ENCODE measurements at regions not wholly inside any gene's neighbourhood (a gene's known extent, or its start where the extent isn't known, plus 50 kb on each side); places are given as distances from the start of the nearest gene placed in this dataset.

GRCh38 chr7:82678259-82678658 lies 234.7 kb upstream of the CACNA2D1 start:
- Histone ChIP-seq H3K9me3 (ENCODE audit: low read length) (no peaks in the 10 kb centered on the region), H3K4me2 (ENCODE audit: low read length) (no peak overlapping the region), H3K79me2 (ENCODE audit: low read length) (no peaks in the 10 kb centered on the region), H3K4me1 (ENCODE audit: insufficient read depth, low read length) (peaks cover 9% of the 10 kb centered on the region; the same call in 1 of the 2 replicates), H3K9ac (ENCODE audit: low read length) (no peak overlapping the region), H3K27me3 (ENCODE audit: low read length) (no peaks in the 10 kb centered on the region), H3K36me3 (ENCODE audit: low read depth, low read length) (no peaks in the 10 kb centered on the region), H3F3A (ENCODE audit: low read length, unreplicated experiment) (no peaks in the 10 kb centered on the region), H4K20me1 (ENCODE audit: low read length) (no peaks in the 10 kb centered on the region), H3K9me2 (replicated peaks; ENCODE audit: low read length) (no peaks in the 10 kb centered on the region; the same call in 1 of the 2 replicates), H2AFZ (ENCODE audit: low read length) (no peak overlapping the region), H3K27ac (ENCODE audit: low read length) (no peak overlapping the region), H3K4me3 (ENCODE audit: low read length) (no peak overlapping the region)
- ChIA-PET POLR2A (ENCODE audit: unreplicated experiment) (no interaction called here), CTCF (no interaction called here)
- ATAC-seq, result no peak
- DNase-seq, result no peak
- intact Hi-C loops (cut with micrococcal nuclease), result no loop called here
- no TSS peak for BruUV-seq (replicated peaks)
- TF ChIP-seq EZH2 (IDR thresholded peaks at IDR 0.05; ENCODE audit: low read length, unreplicated experiment), result no peak
- no peak for TF ChIP-seq EZH2phosphoT487 (IDR thresholded peaks at IDR 0.05; ENCODE audit: borderline replicate concordance, low read length)
- no peak for TF ChIP-seq CTCF (conservative IDR thresholded peaks at IDR 0.05; ENCODE audit: low read depth, low read length)

- ATAC-seq, result no peak
- Histone ChIP-seq H3K9me2 (replicated peaks; ENCODE audit: low read length) (no peaks in the 10 kb centered on the region; the same call in 1 of the 2 replicates), H3K4me3 (ENCODE audit: low read length) (no peak overlapping the region), H3K4me2 (ENCODE audit: low read length) (no peak overlapping the region), H3K79me2 (ENCODE audit: low read length) (no peaks in the 10 kb centered on the region), H3F3A (ENCODE audit: low read length, unreplicated experiment) (no peaks in the 10 kb centered on the region), H3K27me3 (ENCODE audit: low read length) (no peaks in the 10 kb centered on the region), H4K20me1 (ENCODE audit: low read length) (no peaks in the 10 kb centered on the region), H3K36me3 (ENCODE audit: low read depth, low read length) (no peaks in the 10 kb centered on the region), H3K4me1 (ENCODE audit: insufficient read depth, low read length) (peaks cover 9% of the 10 kb centered on the region; the same call in 1 of the 2 replicates), H3K9me3 (ENCODE audit: low read length) (no peaks in the 10 kb centered on the region), H2AFZ (ENCODE audit: low read length) (no peak overlapping the region), H3K27ac (ENCODE audit: low read length) (no peak overlapping the region), H3K9ac (ENCODE audit: low read length) (no peak overlapping the region)
- ChIA-PET POLR2A (ENCODE audit: unreplicated experiment) (no interaction called here), CTCF (no interaction called here)
- intact Hi-C loops (cut with micrococcal nuclease), result no loop called here
- no TSS peak for BruUV-seq (replicated peaks)
- DNase-seq, result no peak
- TF ChIP-seq CTCF (conservative IDR thresholded peaks at IDR 0.05; ENCODE audit: low read depth, low read length), result no peak
- TF ChIP-seq EZH2phosphoT487 (IDR thresholded peaks at IDR 0.05; ENCODE audit: borderline replicate concordance, low read length), result no peak
- no peak for TF ChIP-seq EZH2 (IDR thresholded peaks at IDR 0.05; ENCODE audit: low read length, unreplicated experiment)
Observed at GRCh38 chr7:82677493-82677892, 233.9 kb upstream of the CACNA2D1 start.

GRCh38 chr7:82676777-82677463 lies 233.3 kb upstream of the CACNA2D1 start:
- H3K79me2 ChIP-seq (ENCODE audit: low read length), result no peaks in the 10 kb centered on the region
- no peaks in the 10 kb centered on the region; the same call in 1 of the 2 replicates for H3K9me2 ChIP-seq (replicated peaks; ENCODE audit: low read length)
- no peaks in the 10 kb centered on the region for H4K20me1 ChIP-seq (ENCODE audit: low read length)
- no peak overlapping the region for H3K4me3 ChIP-seq (ENCODE audit: low read length)
- no peak overlapping the region for H3K27ac ChIP-seq (ENCODE audit: low read length)
- POLR2A ChIA-PET (ENCODE audit: unreplicated experiment), result no interaction called here
- intact Hi-C loops (cut with micrococcal nuclease), result no loop called here
- H3K9ac ChIP-seq (ENCODE audit: low read length), result no peak overlapping the region
- no peaks in the 10 kb centered on the region for H3K9me3 ChIP-seq (ENCODE audit: low read length)
- no peaks in the 10 kb centered on the region for H3F3A ChIP-seq (ENCODE audit: low read length, unreplicated experiment)
- H3K27me3 ChIP-seq (ENCODE audit: low read length), result no peaks in the 10 kb centered on the region
- ATAC-seq, result no peak
- H2AFZ ChIP-seq (ENCODE audit: low read length), result no peak overlapping the region
- H3K4me2 ChIP-seq (ENCODE audit: low read length), result no peak overlapping the region
- H3K4me1 ChIP-seq (ENCODE audit: insufficient read depth, low read length), result peaks cover 9% of the 10 kb centered on the region; the same call in 1 of the 2 replicates
- CTCF ChIA-PET, result no interaction called here
- TF ChIP-seq EZH2 (IDR thresholded peaks at IDR 0.05; ENCODE audit: low read length, unreplicated experiment), result no peak
- no peak for TF ChIP-seq EZH2phosphoT487 (IDR thresholded peaks at IDR 0.05; ENCODE audit: borderline replicate concordance, low read length)
- TF ChIP-seq CTCF (conservative IDR thresholded peaks at IDR 0.05; ENCODE audit: low read depth, low read length), result no peak
- H3K36me3 ChIP-seq (ENCODE audit: low read depth, low read length), result no peaks in the 10 kb centered on the region
- DNase-seq, result no peak
- no TSS peak for BruUV-seq (replicated peaks)

Measured in PC-3 (cell line).